Progenitor cell of endocrine pancreas (in vitro differentiated cells): ENCODE measurements at regions not wholly inside any gene's neighbourhood (a gene's known extent, or its start where the extent isn't known, plus 50 kb on each side); places are given as distances from the start of the nearest gene placed in this dataset.
"Not testable (repeated sequence)": the region's sequence is repeated elsewhere in the genome, so short reads cannot be mapped to it uniquely, and the experiment has no call there.

Source experiments
- DNase-seq: peaks from one replicate; pipeline ENCODE4 v3.0.0; 2021; ENCODE audit warnings: low spot score; ENCODE audit not compliant: unreplicated experiment
- H3K27ac Mint-ChIP-seq: 2 replicates; pipeline ENCODE4 v1.8.0; 2021; ENCODE audit warnings: mild to moderate bottlenecking, moderate library complexity, mixed read lengths
- H3K27me3 Mint-ChIP-seq: 2 replicates; pipeline ENCODE4 v1.8.0; 2021; ENCODE audit warnings: mixed read lengths
- H3K36me3 Mint-ChIP-seq: 2 replicates; pipeline ENCODE4 v1.8.0; 2022; ENCODE audit warnings: mixed read lengths; ENCODE audit not compliant: insufficient read depth
- H3K4me1 Mint-ChIP-seq: 2 replicates; pipeline ENCODE4 v1.8.0; 2021; ENCODE audit warnings: low read depth, mixed read lengths
- H3K4me3 Mint-ChIP-seq: 2 replicates; pipeline ENCODE4 v1.8.0; 2021; ENCODE audit warnings: low read depth, mild to moderate bottlenecking, moderate library complexity, mixed read lengths
- H3K9me3 Mint-ChIP-seq: 2 replicates; pipeline ENCODE4 v1.8.0; 2021; ENCODE audit warnings: low read depth, mixed read lengths
- CTCF ChIP-seq: fragments of 200-600 bp; sonication (generic); IDR thresholded peaks from one replicate; pipeline ENCODE4 v1.5.0; 2021; ENCODE audit warnings: antibody characterized with exemption, mild to moderate bottlenecking; ENCODE audit not compliant: unreplicated experiment

- Mint-ChIP-seq H3K9me3 (no peaks in the 10 kb centered on the region), H3K36me3 (no peaks in the 10 kb centered on the region), H3K4me1 (no peaks in the 10 kb centered on the region), H3K27me3 (no peaks in the 10 kb centered on the region), H3K4me3 (no peak overlapping the region), H3K27ac (no peak overlapping the region)
- no peak for DNase-seq
- no peak for TF ChIP-seq CTCF
Measured at GRCh38 chr4:29085748-29086147, 1634.4 kb upstream of the PCDH7 start.

GRCh38 chr4:29104694-29105093, 1615.5 kb upstream of the PCDH7 start:
- no peak overlapping the region for H3K4me3 Mint-ChIP-seq
- no peaks in the 10 kb centered on the region for H3K27me3 Mint-ChIP-seq
- H3K36me3 Mint-ChIP-seq, result no peaks in the 10 kb centered on the region
- no peaks in the 10 kb centered on the region for H3K9me3 Mint-ChIP-seq
- TF ChIP-seq CTCF, result no peak
- DNase-seq, result no peak
- no peaks in the 10 kb centered on the region for H3K4me1 Mint-ChIP-seq
- H3K27ac Mint-ChIP-seq, result no peak overlapping the region

GRCh38 chr4:29113960-29114359, 1606.2 kb upstream of the PCDH7 start:
- Mint-ChIP-seq H3K36me3 (no peaks in the 10 kb centered on the region), H3K4me3 (no peak overlapping the region), H3K9me3 (no peaks in the 10 kb centered on the region), H3K27me3 (no peaks in the 10 kb centered on the region), H3K27ac (no peak overlapping the region), H3K4me1 (no peaks in the 10 kb centered on the region)
- TF ChIP-seq CTCF, result no peak
- no peak for DNase-seq

GRCh38 chr4:29117231-29117722, 1602.9 kb upstream of the PCDH7 start:
- not testable (repeated sequence) for H3K4me3 Mint-ChIP-seq, H3K36me3 Mint-ChIP-seq, H3K4me1 Mint-ChIP-seq, H3K9me3 Mint-ChIP-seq, H3K27ac Mint-ChIP-seq, H3K27me3 Mint-ChIP-seq, DNase-seq

GRCh38 chr4:29121586-29121985, 1598.6 kb upstream of the PCDH7 start:
- Mint-ChIP-seq H3K27me3 (no peaks in the 10 kb centered on the region), H3K27ac (no peak overlapping the region)

More at GRCh38 chr4:29121586-29121985, 1598.6 kb upstream of the PCDH7 start:
- Mint-ChIP-seq H3K4me1 (no peaks in the 10 kb centered on the region), H3K36me3 (no peaks in the 10 kb centered on the region), H3K4me3 (no peak overlapping the region), H3K9me3 (no peaks in the 10 kb centered on the region)
- DNase-seq, result no peak
- no peak for TF ChIP-seq CTCF
